Body of pancreas (tissue), 4 donors: ENCODE measurements at regions not wholly inside any gene's neighbourhood (a gene's known extent, or its start where the extent isn't known, plus 50 kb on each side); places are given as distances from the start of the nearest gene placed in this dataset.

Experiments used
- POLR2A ChIP-seq, 3 donors: fragments of 450-650 bp; IDR thresholded peaks; one replicate each; pipeline ENCODE4 v1.6.1; 2016; ENCODE audit warnings: antibody characterized with exemption in 3 of 3, mild to moderate bottlenecking in 2 of 3
- TF ChIP-seq, protein P1 (sequence below), 7 experiments: fragments of 450-650 bp in 4 of 7; fragments of 200-600 bp in 3 of 7; sonication (generic) in 3 of 7; IDR thresholded peaks; one replicate each; pipeline ENCODE4 v1.5.1; 2016 to 2019; ENCODE audit warnings: antibody characterized with exemption in 7 of 7

DNA sequence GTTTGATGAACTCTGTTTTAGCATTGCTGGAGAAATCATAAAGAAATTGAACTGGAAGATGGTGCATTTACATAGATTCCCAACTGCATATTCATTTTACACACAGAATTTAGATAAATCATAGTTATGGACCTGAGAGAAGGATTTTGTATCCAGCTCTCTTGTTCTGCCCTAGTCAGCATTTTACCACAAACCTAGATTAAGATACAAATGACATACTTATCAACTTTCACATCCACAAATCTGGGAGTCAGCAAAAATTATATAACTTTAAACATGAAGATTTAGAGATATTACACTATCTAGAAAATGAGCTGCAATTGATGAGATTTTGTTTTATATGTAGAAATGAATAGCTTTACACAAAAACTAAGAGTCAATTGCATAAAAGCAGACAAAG, 632.8 kb downstream of the IGSF11 start:
- TF ChIP-seq, protein P1, sequence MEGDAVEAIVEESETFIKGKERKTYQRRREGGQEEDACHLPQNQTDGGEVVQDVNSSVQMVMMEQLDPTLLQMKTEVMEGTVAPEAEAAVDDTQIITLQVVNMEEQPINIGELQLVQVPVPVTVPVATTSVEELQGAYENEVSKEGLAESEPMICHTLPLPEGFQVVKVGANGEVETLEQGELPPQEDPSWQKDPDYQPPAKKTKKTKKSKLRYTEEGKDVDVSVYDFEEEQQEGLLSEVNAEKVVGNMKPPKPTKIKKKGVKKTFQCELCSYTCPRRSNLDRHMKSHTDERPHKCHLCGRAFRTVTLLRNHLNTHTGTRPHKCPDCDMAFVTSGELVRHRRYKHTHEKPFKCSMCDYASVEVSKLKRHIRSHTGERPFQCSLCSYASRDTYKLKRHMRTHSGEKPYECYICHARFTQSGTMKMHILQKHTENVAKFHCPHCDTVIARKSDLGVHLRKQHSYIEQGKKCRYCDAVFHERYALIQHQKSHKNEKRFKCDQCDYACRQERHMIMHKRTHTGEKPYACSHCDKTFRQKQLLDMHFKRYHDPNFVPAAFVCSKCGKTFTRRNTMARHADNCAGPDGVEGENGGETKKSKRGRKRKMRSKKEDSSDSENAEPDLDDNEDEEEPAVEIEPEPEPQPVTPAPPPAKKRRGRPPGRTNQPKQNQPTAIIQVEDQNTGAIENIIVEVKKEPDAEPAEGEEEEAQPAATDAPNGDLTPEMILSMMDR (IDR thresholded peaks at IDR 0.05): no peak
- no peak for TF ChIP-seq POLR2A (IDR thresholded peaks at IDR 0.05)
